Stimulated activated CD8-positive, alpha-beta memory T cell treated with anti-CD3 and anti-CD28 coated beads, Interleukin-7, amount 100 ng/mL, for 48 hours (primary cell): ENCODE measurements at regions not wholly inside any gene's neighbourhood (a gene's known extent, or its start where the extent isn't known, plus 50 kb on each side); places are given as distances from the start of the nearest gene placed in this dataset.

Experiments
- DNase-seq, 2 donors: peaks; one replicate each; pipeline ENCODE4 v3.0.0-alpha.2; 2020; ENCODE audit warnings: low read depth in 1 of 2; ENCODE audit errors: extremely low read depth in 1 of 2

- DNase-seq, result no peak
Measured at GRCh38 chr14:100673085-100673806, 53.4 kb upstream of the DLK1 start.

DNA sequence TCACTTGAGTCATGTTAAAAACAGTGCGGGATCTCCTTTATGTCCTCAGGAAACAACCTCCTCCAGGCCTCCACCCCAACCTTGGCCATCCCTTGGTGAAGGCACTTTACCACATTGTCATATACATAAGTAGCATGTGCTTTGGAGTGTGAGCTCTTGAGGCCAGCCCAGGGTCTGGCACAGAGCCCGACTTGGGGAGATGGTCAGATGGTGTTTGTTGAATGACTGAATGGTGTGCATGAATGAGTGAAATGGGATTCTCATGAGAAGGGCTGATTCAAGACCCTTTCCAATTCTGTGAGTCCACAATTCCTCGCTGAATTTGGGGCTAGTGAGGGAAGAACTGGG, 52.9 kb upstream of the DLK1 start:
- DNase-seq, result no peak

- no peak for DNase-seq
Measured at GRCh38 chr14:100674428-100674827, 52.3 kb upstream of the DLK1 start.

DNA sequence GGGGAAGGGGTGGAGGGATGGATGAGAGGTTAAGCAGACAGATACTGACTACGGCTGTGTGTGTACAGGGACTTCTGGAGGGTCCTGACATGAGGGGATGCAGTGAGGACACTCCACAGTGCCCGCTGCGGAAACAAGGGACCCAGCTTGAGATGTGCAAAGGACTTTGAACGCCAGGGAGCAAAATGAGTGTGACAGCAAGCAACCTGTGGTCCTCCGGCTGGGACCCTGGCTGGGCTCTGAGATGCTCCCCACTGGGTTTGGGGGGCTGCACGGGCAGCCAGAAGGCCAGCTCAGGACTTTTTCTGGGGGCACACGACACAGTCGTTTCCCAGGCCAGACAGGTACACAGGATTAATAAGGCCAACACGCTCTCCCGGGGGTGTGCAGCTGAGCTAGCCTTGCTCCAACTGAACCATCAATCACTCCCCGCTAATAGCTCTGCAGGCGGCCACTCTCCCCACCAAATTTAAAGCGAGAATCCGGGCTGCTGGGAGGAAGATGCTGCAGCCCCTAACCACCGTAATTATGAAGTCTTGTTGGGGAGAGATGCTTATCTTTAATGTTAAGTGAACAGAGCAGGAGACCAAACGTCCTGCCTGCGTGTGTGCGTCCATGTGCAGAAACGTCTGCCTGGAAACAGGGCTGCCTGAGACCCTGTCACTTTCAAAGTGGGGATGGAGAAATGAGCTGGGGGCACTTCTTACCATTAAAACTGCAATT, 51.6 kb upstream of the DLK1 start:
- DNase-seq, result no peak

GRCh38 chr14:100675699-100676684, 50.7 kb upstream of the DLK1 start:
- DNase-seq, result no peak
